ENCODE measurements at regions not wholly inside any gene's neighbourhood (a gene's known extent, or its start where the extent isn't known, plus 50 kb on each side); places are given as distances from the start of the nearest gene placed in this dataset.
"Not testable (repeated sequence)": the region's sequence is repeated elsewhere in the genome, so short reads cannot be mapped to it uniquely, and the experiment has no call there.

DNA sequence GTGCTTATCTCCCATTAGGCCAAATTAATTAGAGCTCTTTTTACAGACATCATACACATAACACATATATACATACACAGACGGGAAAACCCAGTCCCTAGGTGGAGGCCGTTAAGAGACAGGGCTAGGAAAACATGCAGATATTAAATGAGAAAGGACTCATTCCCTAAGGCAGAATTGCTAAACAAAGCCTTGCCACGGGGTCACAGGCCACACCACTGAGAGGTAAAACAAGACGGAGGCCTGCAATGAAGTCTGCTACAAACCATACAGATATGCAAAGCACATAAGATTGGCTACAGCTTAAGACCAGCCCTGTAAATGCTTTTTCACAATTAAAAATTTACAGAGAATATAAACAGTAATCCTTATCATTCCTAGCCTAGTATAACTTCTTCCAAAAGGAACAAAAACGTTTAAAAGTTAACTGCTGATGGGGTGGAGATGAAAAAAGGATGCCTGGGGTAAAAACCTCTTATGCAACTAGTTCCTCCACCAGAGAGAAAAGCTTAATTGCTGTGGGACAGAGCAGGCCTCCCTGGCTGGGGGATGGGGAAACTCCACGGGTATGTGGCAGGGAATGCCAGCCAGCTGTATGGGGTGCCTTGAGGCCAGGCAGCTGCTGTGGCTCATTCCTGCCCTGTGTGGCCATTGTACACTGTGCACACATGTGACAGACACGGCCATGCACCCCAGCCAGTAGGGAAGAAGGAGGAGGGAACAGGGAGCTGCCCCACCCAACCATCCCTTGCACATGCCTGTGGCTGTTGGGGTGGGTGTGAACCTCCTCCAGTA is 481.4 kb upstream of the LMCD1 start:
- DNase-seq = no peak

DNA sequence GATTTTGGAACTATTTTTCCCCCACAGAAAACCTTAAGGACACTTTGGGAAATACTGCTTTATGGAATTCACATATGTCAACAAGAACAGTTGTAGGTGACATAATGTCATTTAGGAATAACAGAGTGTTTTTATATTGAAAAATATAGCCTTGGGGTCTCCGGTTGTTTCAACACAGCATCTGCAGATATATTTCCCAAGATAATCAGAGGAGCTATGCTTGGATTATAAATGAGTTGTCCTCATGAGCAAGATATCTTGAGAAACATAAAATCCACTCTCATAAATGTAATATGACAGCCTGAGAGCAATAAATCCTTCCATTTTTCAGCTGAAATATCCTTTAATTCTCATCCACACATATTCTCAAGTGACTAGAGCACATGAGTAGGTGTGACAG is 473.7 kb upstream of the LMCD1 start:
- DNase-seq = no peak

GRCh38 chr3:8050283-8050682 is 451.3 kb upstream of the LMCD1 start:
- no peak for DNase-seq

- no peak for DNase-seq
Observed at GRCh38 chr3:8052659-8053058, 449.0 kb upstream of the LMCD1 start.

DNA sequence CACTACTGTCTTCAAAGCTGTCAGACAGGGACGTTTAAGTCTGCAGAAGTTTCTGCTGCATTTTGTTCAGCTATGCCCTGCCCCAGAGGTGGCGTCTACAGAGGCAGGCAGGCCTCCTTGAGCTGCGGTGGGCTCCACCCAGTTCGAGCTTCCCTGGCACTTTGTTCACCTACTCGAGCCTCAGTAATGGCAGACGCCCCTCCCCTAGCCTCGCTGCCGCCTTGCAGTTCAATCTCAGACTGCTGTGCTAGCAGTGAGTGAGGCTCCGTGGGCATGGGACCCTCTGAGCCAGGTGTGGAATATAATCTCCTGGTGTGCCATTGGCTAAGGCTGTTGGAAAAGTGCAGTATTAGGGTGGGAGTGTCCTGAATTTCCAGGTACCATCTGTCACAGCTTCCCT is 433.5 kb upstream of the LMCD1 start:
- DNase-seq = not testable (repeated sequence)

DNA sequence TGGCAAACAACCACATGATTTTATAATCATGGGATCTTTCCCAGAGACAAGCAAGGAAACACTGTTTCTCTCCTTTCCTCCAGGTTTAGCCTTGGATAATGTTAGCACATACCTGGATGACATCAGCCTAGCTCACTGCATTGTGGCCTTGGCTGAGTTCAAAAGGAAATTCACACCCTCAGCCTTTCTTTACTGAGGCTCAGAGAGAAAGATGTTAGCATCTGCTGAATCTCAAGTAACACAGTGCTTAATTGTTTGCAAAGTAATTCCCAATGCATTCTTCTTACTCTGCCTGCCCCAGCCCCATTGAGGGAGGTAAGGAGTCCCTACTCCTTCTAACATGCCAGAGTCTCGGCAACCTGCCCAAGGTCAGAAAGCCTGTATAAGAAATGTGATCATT is 432.2 kb upstream of the LMCD1 start:
- DNase-seq = no peak

- no peak for DNase-seq
Observed at GRCh38 chr3:8070011-8070410, 431.6 kb upstream of the LMCD1 start.

- DNase-seq = not testable (repeated sequence)
Observed at GRCh38 chr3:8074740-8075139, 426.9 kb upstream of the LMCD1 start.

- DNase-seq = no peak
Observed at GRCh38 chr3:8077126-8077525, 424.5 kb upstream of the LMCD1 start.

DNA sequence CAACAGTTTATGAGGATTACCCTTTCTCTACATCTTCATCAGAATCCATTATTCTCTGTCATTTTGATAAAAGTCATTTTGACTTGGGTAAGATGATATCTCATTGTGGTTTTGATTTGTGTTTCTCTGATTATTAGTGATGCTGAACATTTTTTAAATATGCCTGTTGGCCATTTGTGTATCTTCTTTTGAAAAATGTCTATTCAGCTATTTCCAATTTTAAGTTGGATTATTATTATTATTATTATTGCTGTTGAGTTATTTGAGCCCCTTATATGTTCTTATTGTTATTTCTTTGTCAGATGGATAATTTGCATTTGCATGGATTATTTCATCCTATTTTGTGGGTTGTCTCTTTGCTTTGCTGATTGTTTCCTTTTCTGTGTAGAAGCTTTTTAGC is 421.2 kb upstream of the LMCD1 start:
- no peak for DNase-seq

- DNase-seq = no peak
Observed at GRCh38 chr3:8085498-8085897, 416.1 kb upstream of the LMCD1 start.

DNA sequence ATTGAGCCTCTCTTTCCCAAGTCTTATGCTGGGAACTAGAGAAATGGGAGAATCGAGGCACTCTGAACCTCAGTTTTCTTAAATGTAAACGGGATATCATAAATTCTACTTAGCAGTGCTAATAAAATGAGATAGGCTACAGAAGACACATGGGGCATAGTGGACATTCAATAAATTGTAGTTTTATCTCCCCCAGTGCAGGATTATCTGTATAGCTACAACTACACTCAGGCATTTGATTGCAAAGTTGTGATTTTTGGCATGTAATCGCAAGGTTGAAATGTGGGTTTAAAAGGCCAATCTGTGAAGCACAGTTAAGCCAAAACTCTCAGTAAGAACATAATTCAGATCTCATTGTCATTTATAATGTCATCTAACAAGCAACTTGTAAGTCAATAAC is 413.7 kb upstream of the LMCD1 start:
- DNase-seq = no peak

- DNase-seq = no peak
Observed at GRCh38 chr3:8094415-8094814, 407.2 kb upstream of the LMCD1 start.

DNA sequence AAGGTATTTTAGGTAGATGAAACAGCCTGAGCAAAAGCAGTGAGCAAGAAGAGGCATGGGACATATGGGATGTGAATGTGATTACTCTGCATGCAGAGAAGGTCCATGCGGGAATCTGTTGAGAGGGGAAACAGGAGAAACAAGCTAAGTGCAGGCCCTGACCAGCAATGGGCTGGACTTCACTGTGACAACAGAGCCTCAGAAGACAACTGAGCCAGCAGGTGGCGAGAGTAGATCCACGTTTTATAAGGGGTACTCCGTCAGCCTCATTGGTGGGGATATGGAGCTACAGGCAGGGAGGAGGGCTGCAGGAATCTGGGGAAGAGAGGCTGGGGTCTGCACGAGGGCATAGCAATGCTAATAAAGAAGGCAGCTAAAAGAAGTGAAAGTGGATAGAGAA is 405.9 kb upstream of the LMCD1 start:
- DNase-seq = no peak

- DNase-seq = no peak
Observed at GRCh38 chr3:8097690-8098089, 403.9 kb upstream of the LMCD1 start.

- no peak for DNase-seq
Observed at GRCh38 chr3:8103954-8104353, 397.7 kb upstream of the LMCD1 start.

- DNase-seq = no peak
Observed at GRCh38 chr3:8106921-8107320, 394.7 kb upstream of the LMCD1 start.

DNA sequence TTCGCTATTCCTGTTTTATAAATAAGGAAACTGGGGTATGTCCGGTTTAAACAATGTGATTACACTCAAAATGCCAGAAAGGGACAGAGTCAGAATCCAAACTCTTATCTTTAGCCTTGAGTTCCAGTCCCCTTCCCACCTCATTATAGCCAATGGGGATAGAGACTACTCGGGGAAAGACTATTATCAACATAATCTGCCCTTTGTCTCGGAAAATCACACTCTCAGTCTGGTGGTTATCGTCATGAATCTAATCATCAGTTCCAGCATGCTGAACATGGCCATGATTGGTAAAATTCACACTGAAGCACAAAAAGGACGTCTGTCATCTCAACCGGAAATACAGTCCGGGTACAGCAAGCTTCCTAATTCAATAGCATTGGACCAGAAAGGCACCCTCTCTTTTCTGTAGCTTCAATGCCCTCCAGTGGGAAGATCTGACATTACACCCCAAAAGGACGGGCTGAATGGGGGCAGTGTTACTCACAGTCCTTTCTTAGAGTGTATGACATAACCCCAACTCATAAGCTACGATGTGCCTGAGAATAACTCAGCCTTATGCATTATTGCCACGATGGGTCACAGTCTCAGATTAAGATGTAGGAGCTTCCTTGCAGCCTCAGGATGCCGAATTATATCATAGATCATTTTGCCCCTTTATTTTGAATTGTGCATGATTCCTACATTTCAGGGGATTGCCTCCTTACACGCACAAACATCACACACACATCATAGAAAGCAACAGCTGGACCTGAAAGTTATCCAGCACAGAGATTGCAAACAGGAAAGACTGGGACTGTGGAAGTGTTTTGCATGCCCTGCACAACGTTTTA is 390.4 kb upstream of the LMCD1 start:
- DNase-seq = no peak

DNA sequence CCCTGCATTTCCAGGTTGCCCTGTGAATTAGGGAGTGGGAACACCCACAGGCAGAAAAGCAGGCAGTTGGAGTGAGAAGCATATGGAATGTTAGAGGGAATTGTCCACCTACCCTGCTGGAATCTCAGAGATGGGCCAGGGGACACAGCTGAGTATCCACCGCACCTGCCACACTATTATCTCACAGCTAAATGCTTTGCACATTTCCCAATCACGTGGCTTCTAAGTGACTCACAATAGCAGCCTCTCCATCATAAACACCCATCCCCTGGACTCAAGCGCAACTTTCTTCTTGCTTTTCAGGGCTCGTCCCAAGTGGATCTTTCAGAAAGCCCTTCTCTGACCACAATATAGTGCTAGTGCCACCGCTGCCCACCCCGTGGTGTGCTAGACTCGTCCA is 389.0 kb upstream of the LMCD1 start:
- DNase-seq = no peak

- no peak for DNase-seq
Observed at GRCh38 chr3:8113626-8114025, 388.0 kb upstream of the LMCD1 start.

- DNase-seq = no peak
Observed at GRCh38 chr3:8128686-8129085, 372.9 kb upstream of the LMCD1 start.

DNA sequence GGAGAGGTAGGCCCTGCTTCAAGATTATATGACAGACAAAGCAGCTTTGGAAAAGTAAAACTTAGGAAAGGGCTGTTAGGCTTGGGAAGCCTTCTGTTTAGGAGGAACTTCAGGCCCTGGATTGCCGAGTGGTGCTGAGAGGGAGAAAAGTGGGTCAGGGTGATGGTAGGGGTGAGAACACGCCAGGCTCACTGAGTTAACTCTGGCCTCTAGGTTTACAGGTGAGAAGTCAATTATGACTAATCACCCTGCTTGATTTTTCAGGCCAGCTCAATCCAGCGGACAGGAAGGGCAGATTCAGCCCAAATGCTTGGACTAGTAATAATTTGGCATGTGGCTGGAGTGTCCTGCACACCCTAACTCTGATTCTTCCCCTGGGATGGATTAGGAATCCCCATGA is 365.1 kb upstream of the LMCD1 start:
- DNase-seq = no peak

DNA sequence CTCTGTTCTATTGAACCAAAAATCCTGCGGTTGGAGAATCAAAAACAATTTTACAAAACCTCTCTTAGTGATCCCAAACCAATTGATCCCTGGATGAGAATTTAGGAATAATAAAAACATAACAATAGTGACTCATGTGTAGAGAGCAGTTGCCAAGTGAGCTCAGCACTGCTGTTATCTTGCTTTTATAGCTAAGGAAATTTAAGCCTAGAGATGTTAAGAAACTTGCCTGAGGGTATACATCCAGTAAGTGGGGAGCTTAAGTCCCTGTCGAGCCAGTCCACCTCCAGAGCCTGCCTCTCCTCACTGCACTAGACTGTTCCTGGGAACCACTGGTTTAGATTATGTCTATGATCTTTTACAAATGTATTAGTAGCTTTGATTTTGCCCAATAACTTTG is 358.4 kb upstream of the LMCD1 start:
- DNase-seq = no peak

GRCh38 chr3:8145661-8146060 is 356.0 kb upstream of the LMCD1 start:
- DNase-seq = no peak

GRCh38 chr3:8147711-8148110 is 353.9 kb upstream of the LMCD1 start:
- no peak for DNase-seq

Data from NCI-H187 treated with DMSO at 0.1 percent for 48 hours (cell line).